ENCODE measurements at regions not wholly inside any gene's neighbourhood (a gene's known extent, or its start where the extent isn't known, plus 50 kb on each side); places are given as distances from the start of the nearest gene placed in this dataset.

DNA sequence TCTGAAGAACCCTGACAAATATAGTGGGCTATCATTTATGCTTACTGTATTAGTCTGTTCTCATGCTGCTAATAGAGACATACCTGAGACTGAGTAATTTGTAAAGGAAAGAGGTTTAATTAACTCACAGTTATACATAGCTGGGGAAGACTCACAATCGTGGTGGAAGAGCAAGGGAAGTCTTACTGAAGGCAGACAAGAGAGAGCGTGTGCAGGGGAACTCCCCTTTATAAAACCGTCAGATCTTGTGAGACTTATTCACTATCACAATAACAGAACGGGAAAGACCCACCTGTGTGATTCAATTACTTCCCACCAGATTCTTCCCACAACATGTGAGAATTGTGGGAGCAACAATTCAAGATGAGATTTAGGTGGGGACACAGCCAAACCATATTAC, 526.8 kb upstream of the GOT2 start:
- DNase-seq (ENCODE audit: low spot score): no peak
- Histone ChIP-seq H3K36me3 (replicated peaks; ENCODE audit: insufficient read depth, low read depth) (no peaks in the 10 kb centered on the region), H3K4me3 (no peak overlapping the region), H4K20me1 (ENCODE audit: insufficient read depth, poor library complexity, severe bottlenecking) (no peaks in the 10 kb centered on the region), H3K27me3 (no peaks in the 10 kb centered on the region), H3K4me1 (ENCODE audit: insufficient read depth) (no peaks in the 10 kb centered on the region), H3K9me2 (replicated peaks; ENCODE audit: insufficient read depth) (no peaks in the 10 kb centered on the region), H3K9me3 (ENCODE audit: low read depth) (no peaks in the 10 kb centered on the region), H3K4me2 (no peak overlapping the region), H3K79me2 (no peaks in the 10 kb centered on the region), H3K27ac (no peak overlapping the region), H2AFZ (no peak overlapping the region)
- WGBS (ENCODE audit: low lambda C conversion rate, missing lambda C conversion rate): 95% methylated on average over 4 of the region's 4 CpGs
- TF ChIP-seq EZH2 (IDR thresholded peaks at IDR 0.05; ENCODE audit: borderline replicate concordance) (no peak), EZH2phosphoT487 (IDR thresholded peaks at IDR 0.05; ENCODE audit: low read depth, severe bottlenecking, unreplicated experiment) (no peak)
- TF ChIP-seq, protein P1, sequence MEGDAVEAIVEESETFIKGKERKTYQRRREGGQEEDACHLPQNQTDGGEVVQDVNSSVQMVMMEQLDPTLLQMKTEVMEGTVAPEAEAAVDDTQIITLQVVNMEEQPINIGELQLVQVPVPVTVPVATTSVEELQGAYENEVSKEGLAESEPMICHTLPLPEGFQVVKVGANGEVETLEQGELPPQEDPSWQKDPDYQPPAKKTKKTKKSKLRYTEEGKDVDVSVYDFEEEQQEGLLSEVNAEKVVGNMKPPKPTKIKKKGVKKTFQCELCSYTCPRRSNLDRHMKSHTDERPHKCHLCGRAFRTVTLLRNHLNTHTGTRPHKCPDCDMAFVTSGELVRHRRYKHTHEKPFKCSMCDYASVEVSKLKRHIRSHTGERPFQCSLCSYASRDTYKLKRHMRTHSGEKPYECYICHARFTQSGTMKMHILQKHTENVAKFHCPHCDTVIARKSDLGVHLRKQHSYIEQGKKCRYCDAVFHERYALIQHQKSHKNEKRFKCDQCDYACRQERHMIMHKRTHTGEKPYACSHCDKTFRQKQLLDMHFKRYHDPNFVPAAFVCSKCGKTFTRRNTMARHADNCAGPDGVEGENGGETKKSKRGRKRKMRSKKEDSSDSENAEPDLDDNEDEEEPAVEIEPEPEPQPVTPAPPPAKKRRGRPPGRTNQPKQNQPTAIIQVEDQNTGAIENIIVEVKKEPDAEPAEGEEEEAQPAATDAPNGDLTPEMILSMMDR (IDR thresholded peaks at IDR 0.05; ENCODE audit: poor library complexity): no peak

GRCh38 chr16:59259950-59260319, 525.8 kb upstream of the GOT2 start:
- TF ChIP-seq EZH2 (IDR thresholded peaks at IDR 0.05; ENCODE audit: borderline replicate concordance): no peak
- no peak for TF ChIP-seq EZH2phosphoT487 (IDR thresholded peaks at IDR 0.05; ENCODE audit: low read depth, severe bottlenecking, unreplicated experiment)
- TF ChIP-seq, protein P1 (IDR thresholded peaks at IDR 0.05; ENCODE audit: poor library complexity): no peak
- Histone ChIP-seq H3K4me2 (no peak overlapping the region), H3K36me3 (replicated peaks; ENCODE audit: insufficient read depth, low read depth) (no peaks in the 10 kb centered on the region), H4K20me1 (ENCODE audit: insufficient read depth, poor library complexity, severe bottlenecking) (no peaks in the 10 kb centered on the region), H2AFZ (no peak overlapping the region), H3K27me3 (no peaks in the 10 kb centered on the region), H3K4me3 (no peak overlapping the region), H3K27ac (no peak overlapping the region), H3K9me2 (replicated peaks; ENCODE audit: insufficient read depth) (no peaks in the 10 kb centered on the region), H3K79me2 (no peaks in the 10 kb centered on the region), H3K9me3 (ENCODE audit: low read depth) (no peaks in the 10 kb centered on the region), H3K4me1 (ENCODE audit: insufficient read depth) (no peaks in the 10 kb centered on the region)
- DNase-seq (ENCODE audit: low spot score): no peak

- WGBS (ENCODE audit: low lambda C conversion rate, missing lambda C conversion rate): 79% methylated on average over 17 of the region's 18 CpGs
- H3K27me3 ChIP-seq: no peaks in the 10 kb centered on the region
- no peaks in the 10 kb centered on the region for H3K36me3 ChIP-seq (replicated peaks; ENCODE audit: insufficient read depth, low read depth)
- TF ChIP-seq EZH2 (IDR thresholded peaks at IDR 0.05; ENCODE audit: borderline replicate concordance): no peak
- TF ChIP-seq, protein P1 (IDR thresholded peaks at IDR 0.05; ENCODE audit: poor library complexity): no peak
- no peak for TF ChIP-seq EZH2phosphoT487 (IDR thresholded peaks at IDR 0.05; ENCODE audit: low read depth, severe bottlenecking, unreplicated experiment)
- H3K4me3 ChIP-seq: no peak overlapping the region
- H2AFZ ChIP-seq: no peak overlapping the region
- no peaks in the 10 kb centered on the region for H3K9me3 ChIP-seq (ENCODE audit: low read depth)
- no peaks in the 10 kb centered on the region for H3K4me1 ChIP-seq (ENCODE audit: insufficient read depth)
- no peak overlapping the region for H3K4me2 ChIP-seq
- H3K9me2 ChIP-seq (replicated peaks; ENCODE audit: insufficient read depth): no peaks in the 10 kb centered on the region
- no peak for DNase-seq (ENCODE audit: low spot score)
- H3K27ac ChIP-seq: no peak overlapping the region
- no peaks in the 10 kb centered on the region for H3K79me2 ChIP-seq
- H4K20me1 ChIP-seq (ENCODE audit: insufficient read depth, poor library complexity, severe bottlenecking): no peaks in the 10 kb centered on the region
Observed at GRCh38 chr16:59259074-59259949, 525.2 kb upstream of the GOT2 start.

Measured in hepatocyte (in vitro differentiated cells).